GM23338 (cell line): ENCODE measurements at regions not wholly inside any gene's neighbourhood (a gene's known extent, or its start where the extent isn't known, plus 50 kb on each side); places are given as distances from the start of the nearest gene placed in this dataset.

Experiments
- CTCF ChIP-seq, 2 experiments: fragments of 200-600 bp in 1 of 2; sonication (generic) in 1 of 2; conservative IDR thresholded peaks; 2 replicates each; pipeline versions ENCODE4 v1.5.1 to v1.6.1; 2016 to 2017; ENCODE audit warnings: antibody characterized with exemption in 2 of 2, low read depth in 2 of 2, mild to moderate bottlenecking in 2 of 2, moderate library complexity in 1 of 2
- EZH2 ChIP-seq: fragments of 200-600 bp; sonication (generic); IDR thresholded peaks from one replicate; pipeline ENCODE4 v1.8.0; 2017; ENCODE audit warnings: antibody characterized with exemption, mild to moderate bottlenecking, low read depth; ENCODE audit not compliant: unreplicated experiment
- NANOG ChIP-seq: IDR thresholded peaks from 2 replicates; pipeline ENCODE4 v1.6.1; 2016; ENCODE audit warnings: antibody characterized with exemption, borderline replicate concordance
- POLR2AphosphoS5 ChIP-seq: IDR thresholded peaks from 2 replicates; pipeline ENCODE4 v1.6.1; 2016; ENCODE audit warnings: antibody characterized with exemption, low read depth

- no peak for TF ChIP-seq POLR2AphosphoS5
- TF ChIP-seq CTCF (conservative IDR thresholded peaks at IDR 0.05; ENCODE audit: low read depth in 2 of 2), result no peak
- TF ChIP-seq EZH2, result no peak
- no peak for TF ChIP-seq NANOG
These were observed 299.2 kb downstream of the OLFM4 start for GRCh38 chr13:53327680-53328315.
